NCI-H1930 (cell line): ENCODE measurements at regions not wholly inside any gene's neighbourhood (a gene's known extent, or its start where the extent isn't known, plus 50 kb on each side); places are given as distances from the start of the nearest gene placed in this dataset.

Experiments used
- DNase-seq, 2 experiments: peaks; one replicate each; lab custom pipeline; 2025; lab: John Stamatoyannopoulos, UW

DNA sequence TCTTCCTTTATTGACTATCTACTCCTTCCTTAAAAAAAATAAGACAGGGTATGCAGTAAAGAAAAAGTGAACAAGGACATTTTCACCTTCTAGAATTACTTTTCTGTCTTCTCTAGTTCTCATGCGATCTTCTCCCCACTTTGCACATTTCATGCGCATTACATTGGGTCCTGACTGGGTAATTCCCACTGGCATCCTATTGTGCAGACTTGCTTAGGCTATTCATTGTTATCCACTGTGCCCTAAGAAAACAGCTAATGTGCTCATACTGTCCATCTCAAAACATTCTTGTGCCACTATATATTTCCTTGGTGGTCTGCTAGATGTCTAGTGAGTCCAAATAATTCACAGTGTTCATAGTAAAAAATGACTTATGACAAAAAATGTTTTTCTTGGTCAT is 447.4 kb upstream of the ROBO1 start:
- DNase-seq: no peak

DNA sequence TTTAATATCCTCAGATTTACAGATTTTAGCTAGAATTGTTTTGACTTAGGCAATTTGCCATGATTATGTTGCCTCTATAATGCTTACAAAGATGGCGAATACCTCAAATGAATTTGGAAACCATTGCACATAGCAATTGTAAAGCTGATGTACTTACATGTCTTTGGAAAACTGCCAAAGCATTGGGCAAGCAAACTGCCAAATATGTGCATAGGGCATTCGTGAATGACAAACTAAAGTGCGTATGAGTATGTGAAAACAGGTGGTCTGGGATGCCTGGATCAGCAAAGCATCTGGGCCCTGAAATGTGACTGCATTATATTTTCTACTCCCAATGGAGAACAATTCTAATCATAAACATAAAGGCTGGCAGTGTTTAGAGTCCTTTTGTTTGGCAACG is 445.3 kb upstream of the ROBO1 start:
- DNase-seq: no peak

GRCh38 chr3:80192936-80193335 is 425.1 kb upstream of the ROBO1 start:
- no peak for DNase-seq

GRCh38 chr3:80190051-80190450 is 422.3 kb upstream of the ROBO1 start:
- DNase-seq: no peak

- DNase-seq: no peak
These were observed 420.2 kb upstream of the ROBO1 start for GRCh38 chr3:80187981-80188380.

DNA sequence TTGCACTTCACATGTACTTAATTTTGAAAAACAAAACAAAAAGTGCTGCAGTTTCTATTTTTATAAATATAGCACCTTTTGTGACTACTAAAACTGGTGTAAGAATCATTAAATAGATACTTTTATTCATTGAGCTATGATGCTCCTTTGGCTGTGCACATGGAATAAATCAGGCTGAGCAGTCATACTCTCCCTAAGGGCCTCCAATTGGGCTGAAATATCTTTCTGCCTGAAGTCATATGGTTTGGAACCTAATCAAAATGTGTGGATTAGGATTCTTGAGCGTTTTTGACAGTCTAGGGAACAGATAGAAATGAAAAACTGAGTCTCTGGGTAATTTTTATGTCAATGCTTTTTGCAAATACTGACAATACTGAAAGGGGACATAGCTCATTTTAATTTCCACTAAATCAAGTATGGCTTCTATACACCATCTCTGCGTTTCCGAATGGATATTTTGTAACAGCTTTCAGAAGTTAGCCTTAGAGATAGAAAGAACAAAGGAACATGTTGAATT is 392.2 kb upstream of the ROBO1 start:
- DNase-seq: no peak

GRCh38 chr3:80158332-80158731 is 390.5 kb upstream of the ROBO1 start:
- DNase-seq: no peak

DNA sequence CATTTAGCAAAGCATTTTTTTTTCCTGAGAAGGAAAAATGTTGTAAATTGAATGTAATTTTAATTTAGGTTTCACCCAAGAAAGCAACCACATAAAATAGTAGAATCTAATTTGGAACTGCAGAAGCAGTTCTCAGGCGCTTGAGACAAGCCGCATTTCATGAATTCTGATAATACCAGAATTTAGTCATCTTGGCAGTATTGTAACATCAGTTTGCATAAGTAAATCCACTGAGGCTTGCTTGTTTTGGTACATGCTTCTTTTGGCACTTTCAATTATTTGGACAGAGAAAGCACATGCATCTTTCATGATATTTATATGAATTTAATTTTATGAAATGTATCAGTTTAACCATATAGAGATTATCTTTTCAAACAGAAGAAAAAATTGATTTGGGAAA is 389.7 kb upstream of the ROBO1 start:
- DNase-seq: no peak

- DNase-seq: no peak
These were observed 384.9 kb upstream of the ROBO1 start for GRCh38 chr3:80152692-80153091.

DNA sequence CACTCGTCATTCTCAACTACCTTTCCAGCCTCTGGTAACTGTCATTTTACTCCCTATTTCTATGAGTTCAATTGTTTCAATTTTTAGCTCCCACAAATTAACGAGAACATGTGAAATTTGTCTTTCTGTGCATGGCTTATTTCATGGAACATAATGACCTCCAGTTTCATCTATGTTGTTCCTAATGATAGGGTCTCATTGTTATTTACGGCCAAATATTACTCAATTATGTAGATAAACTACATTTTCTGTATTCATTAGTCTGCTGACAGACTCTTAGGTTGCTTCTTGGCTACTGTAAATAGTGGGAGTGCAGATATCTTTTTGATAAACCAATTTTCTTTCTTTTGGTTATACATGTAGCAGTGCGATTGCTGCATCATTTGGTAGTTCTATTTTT is 374.9 kb upstream of the ROBO1 start:
- DNase-seq: no peak

GRCh38 chr3:80141557-80141956 is 373.8 kb upstream of the ROBO1 start:
- no peak for DNase-seq

- DNase-seq: no peak
These were observed 348.5 kb upstream of the ROBO1 start for GRCh38 chr3:80116281-80116680.

- DNase-seq: no peak
These were observed 346.9 kb upstream of the ROBO1 start for GRCh38 chr3:80114694-80115093.

GRCh38 chr3:80113331-80113730 is 345.5 kb upstream of the ROBO1 start:
- no peak for DNase-seq

DNA sequence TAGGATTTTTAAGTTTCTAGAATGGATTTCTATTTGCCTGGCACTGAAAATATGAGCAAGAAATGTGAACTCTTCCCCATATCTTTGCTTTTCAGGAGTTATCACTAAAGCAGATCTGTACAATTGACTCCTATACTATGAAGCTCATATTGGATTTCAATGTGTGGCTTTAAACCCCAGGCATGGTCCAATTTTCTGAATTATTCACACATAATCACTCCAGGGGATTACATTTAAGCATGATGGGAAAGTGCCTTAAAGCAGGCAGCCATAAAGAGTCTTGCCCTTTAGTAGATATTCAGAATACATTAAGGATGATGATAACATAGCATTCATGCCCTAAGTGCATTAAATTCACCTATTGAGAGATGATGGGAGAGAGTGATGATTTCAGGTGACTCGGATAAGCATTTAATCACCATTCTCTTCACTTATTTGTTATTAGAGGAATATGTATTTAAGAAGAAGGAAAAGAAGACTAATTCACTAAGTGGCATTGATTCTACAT is 331.8 kb upstream of the ROBO1 start:
- no peak for DNase-seq

DNA sequence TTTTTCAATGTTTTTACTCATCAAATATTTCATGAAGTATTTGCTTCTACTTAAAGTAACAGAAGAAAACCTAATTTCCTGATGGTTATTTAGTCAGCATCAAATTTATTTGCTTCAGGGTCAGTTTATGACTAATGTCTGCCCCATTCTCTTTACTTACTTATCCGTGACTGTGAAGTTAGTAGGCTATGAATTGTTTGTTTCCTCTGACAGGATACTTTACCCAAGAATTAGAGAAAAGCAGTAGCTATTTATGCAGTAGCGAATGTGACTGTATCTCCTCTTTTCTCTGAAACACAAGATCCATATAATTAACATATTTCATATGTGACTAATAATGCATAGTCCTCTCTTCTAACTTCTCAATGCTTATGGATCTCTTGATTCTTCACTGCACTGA is 329.9 kb upstream of the ROBO1 start:
- no peak for DNase-seq

DNA sequence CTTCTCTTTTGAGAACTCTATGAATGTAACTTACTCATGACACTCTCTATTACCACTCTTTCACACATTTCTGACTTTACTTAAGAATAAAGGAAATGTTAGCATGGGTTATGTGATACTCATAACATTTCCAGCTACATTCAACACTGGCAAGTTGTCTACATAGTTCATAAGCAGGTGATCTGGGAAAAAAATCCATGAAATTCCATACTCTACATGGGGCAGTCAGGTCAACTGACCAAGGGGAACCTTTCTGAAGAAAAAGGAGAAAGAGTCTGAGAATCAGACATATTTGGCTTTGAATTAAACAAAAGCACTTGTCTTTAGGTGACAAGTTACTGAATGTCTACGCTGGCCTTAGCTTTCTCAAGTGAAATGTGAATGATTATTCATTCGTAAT is 329.1 kb upstream of the ROBO1 start:
- DNase-seq: no peak

DNA sequence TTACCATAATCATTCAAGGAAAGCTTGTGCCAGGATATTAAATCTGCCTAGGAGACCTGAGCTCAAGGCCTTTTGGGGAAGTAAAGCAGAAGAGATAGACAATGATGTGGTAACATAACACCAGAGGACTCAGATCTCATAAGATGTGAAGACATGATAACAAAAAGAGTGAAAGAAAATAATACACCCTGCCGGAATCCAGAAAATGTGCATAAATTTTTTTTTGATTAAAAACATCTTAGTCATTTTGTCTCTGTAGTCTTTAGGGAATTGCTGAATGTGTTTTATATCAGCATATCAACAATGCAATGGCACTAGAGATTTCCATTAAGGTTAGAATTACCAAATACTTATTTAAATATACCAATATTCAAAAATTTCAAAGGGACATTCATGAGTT is 326.8 kb upstream of the ROBO1 start:
- no peak for DNase-seq

- DNase-seq: no peak
These were observed 320.0 kb upstream of the ROBO1 start for GRCh38 chr3:80087767-80088166.

DNA sequence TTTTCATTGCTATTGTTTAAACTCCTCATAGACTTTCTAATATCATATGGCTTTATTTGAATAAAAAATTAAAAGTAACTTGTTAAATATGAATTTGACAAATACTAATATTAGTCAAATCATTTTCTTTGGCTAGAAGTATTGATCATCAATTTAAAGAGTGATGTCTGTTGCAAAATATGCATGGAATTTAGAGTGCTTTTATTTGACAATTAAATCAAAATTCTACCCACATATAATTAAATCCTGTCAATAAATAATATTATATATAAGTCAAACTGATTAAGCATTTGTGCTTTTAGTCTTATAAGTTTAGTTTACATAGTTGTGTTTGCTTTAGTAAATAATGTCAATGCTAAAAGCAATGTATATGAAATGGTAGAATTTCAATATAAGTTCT is 318.6 kb upstream of the ROBO1 start:
- no peak for DNase-seq

DNA sequence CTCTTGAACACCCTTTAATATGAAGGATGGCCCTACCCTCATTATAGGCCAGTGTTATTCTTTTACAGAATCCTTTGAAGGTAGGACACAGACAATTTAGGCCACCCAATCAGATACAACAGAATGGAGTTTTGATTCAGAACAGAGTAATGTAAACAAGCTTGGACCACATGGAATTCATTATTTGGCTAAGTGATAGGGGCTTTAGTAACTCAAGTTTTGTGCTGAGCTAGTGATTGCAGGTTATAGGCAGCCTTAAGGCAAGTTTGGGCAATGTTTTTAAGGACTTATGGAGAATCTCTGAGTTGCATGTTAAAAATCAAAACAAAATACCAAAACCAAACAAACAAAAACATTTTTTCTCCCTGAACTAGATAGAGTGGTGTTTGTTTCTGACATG is 312.1 kb upstream of the ROBO1 start:
- DNase-seq: no peak

DNA sequence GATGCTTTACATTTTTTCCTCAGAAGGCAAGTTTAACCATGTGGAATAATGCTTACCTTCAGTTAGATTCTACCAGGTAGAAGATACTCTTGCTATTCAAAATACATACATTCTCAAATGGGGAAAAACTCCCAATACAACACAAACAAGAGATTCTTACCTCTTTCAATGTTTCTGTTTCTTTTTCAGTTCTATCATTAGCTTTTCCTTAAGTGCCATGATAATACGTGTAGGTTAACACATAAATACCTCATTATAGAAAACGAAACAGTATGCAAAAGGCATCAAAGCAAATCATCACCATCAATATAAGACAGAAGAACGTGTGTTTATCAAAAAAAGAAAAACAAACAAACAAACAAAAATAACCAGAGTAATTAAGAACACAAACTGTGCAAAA is 300.7 kb upstream of the ROBO1 start:
- no peak for DNase-seq

GRCh38 chr3:80063535-80063934 is 295.7 kb upstream of the ROBO1 start:
- DNase-seq: no peak

DNA sequence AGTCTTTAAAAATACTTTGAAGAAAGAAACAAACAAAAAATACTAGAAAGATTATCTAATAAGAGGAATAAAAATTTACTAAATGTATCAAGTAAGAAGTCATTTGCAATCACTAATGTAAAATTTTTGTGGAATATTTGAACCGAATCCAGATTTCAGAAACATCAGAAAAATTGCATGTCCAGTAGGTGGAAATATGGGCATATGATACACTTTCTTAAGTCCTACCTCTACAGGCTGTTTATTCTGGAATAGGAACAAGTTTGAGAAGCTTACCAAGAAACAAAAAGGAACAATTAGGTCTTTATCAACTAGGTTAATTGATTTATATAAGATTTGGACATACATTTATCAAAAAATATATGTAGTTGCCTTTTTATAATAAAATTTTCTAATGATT is 292.9 kb upstream of the ROBO1 start:
- DNase-seq: no peak

DNA sequence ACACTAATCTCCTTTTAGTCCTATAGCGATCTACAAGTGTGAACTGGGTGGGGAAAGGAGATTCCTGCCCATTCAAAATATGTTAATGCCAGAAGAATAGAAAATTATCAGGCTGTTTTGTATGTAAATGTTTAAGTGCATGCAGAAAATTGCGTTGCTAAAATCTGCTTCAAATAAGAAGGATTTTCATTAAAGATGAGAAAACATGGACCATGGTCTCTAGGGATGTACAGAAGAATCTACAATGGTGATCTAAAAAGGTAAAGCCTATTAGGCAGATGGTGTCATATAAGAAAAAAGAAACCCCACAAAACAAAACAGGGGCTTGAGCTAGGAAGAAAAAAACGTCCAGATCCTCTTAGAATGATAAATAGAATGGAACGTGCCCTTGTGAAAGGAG is 287.5 kb upstream of the ROBO1 start:
- DNase-seq: no peak
